GM18502 (cell line): ENCODE measurements at regions not wholly inside any gene's neighbourhood (a gene's known extent, or its start where the extent isn't known, plus 50 kb on each side); places are given as distances from the start of the nearest gene placed in this dataset.

Source experiments
- ATAC-seq: cut with Tn5 transposase; IDR thresholded peaks from one replicate; pipeline ENCODE4 v1.9.1; 2021; ENCODE audit warnings: mild to moderate bottlenecking; ENCODE audit not compliant: unreplicated experiment, poor library complexity

DNA sequence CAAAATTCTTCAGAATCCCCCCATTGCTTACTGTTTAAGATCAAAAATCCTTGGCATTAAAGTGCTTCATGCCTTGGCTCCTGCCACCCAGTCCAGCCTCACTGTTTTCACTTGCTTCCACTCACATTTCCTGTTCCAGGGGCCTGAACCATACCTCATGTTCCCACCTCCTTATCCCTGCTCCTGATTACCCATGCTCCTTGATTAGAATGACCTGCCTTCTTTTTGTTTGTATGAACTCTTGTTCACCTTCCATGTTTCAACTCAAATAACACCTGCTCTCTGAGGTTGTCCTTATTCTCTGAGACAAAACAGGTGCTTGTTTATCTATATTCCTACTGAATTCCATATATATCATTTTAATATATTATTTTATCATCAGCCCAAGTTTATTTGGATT is 77.1 kb upstream of the VSTM2A start:
- ATAC-seq, result no peak

DNA sequence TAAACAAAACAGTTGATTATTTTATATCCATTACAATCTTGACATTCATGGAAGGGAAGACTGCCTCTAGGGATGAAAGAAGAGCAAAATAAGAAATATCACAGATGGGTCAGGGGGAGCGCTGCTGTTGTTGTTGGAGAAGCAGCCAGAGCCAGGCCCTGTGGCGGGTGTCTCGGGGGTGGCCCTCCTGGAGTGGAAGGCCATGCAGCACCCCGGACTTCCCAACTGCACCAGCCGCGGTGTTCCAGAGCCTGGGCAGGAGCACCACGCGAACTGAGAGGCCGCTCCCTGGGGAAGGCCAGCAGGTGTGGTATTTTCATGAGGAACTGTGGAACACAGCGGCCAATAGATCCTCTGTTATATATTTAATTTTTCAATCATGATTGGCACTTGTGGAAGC is 72.4 kb upstream of the VSTM2A start:
- ATAC-seq, result no peak

DNA sequence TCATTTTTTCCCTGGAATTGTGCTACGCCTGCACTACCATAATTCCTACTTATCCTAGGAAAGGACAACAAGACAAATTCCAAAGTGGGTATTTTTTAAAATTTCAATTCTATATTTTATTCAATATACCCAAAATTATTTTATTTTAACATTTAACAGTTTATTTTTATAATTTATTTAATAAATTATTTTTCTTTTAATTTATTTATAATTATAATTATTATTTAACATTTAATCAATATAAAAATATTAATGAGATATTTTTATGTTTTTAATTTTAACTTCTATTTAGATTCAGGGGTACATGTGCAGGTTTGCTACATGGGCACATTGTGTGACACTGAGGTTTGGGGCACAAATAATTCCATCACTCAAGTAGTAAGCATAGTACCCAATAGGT is 65.6 kb upstream of the VSTM2A start:
- ATAC-seq, result no peak

DNA sequence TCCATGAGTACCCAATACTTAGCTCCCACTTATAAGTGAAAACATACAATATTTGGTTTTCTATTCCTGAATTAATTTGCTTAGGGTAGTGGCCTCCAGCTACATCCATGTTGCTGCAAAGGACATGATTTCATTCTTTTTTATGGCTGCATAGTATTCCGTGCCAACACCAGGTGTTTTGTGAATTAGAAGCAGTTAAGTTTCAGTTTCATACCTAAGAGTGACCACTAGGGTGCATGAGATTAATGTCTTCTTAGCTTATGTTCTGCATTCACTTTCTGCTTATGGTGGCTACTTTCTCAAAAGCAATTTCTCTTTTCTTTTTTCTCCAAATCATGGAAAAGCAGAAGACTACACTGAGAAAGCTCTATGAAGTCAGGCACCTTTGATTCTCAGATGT is 65.1 kb upstream of the VSTM2A start:
- ATAC-seq, result no peak

DNA sequence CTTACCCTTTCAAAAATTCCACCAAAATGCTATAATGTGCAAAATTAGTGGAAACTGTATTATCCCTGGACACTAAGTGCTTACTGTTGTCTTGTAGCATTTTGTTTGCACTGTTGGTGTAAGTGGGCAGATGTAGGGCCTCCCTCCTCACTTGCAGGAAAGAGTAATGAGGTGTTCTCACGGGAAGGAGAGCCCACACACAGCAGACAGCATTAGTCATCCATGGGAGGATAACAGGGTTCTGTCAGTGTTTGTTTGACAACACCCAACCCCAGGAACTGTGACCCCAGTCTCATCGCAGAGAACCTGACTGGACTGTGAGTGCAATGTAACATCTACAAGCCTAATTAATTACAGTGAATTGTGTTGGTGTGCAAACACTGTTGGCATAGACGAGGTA is 58.7 kb upstream of the VSTM2A start:
- no peak for ATAC-seq

DNA sequence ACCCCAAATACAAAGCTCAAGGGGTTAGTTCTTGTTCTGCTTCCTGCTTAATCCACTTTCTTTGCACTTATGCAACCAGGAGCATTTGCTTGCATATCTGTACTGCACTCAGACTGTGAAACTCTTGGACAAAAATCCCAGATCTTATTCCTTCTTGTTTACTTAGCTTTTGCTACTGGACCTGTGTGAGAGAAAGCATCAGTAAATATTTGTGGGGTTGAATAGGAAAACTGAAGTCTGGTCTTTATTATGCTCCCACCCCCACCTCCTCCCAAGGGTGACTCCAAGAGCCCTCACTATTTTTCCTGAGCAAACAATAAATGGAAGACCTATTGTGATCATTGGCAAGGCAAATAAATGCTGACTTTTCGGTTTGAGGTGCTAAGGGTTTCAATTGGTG is 57.1 kb upstream of the VSTM2A start:
- ATAC-seq, result no peak
